ENCODE measurements at regions not wholly inside any gene's neighbourhood (a gene's known extent, or its start where the extent isn't known, plus 50 kb on each side); places are given as distances from the start of the nearest gene placed in this dataset.

- no peaks in the 10 kb centered on the region for H3K27me3 ChIP-seq
- ATAC-seq (no peak), DNase-seq (no peak)
- TF ChIP-seq POLR2A (IDR thresholded peaks at IDR 0.05) (no peak), CTCF (IDR thresholded peaks at IDR 0.05) (no peak)
- H3K27ac ChIP-seq, result no peak overlapping the region
- H3K36me3 ChIP-seq (replicated peaks in 1 of 2; ENCODE audit: insufficient read depth in 1 of 2, low read depth in 2 of 2), result no peaks in the 10 kb centered on the region
- intact Hi-C loops (cut with DNase I), result no loop called here
- no peaks in the 10 kb centered on the region for H3K9me3 ChIP-seq
- H3K4me3 ChIP-seq, result no peak overlapping the region
- H3K4me1 ChIP-seq, result no peaks in the 10 kb centered on the region
Measured at GRCh38 chr6:50102676-50103075, 52.9 kb upstream of the DEFB112 start.

GRCh38 chr6:50110587-50110986 is 60.9 kb upstream of the DEFB112 start:
- intact Hi-C loops (cut with DNase I), result no loop called here
- WGBS, 2 donors, result 80 to 81% methylated on average over 2 of the region's 2 CpGs
- TF ChIP-seq CTCF (IDR thresholded peaks at IDR 0.05), result no peak
- TF ChIP-seq POLR2A (IDR thresholded peaks at IDR 0.05), result no peak

GRCh38 chr6:50112981-50113857 is 63.5 kb upstream of the DEFB112 start:
- no peaks in the 10 kb centered on the region for H3K36me3 ChIP-seq (replicated peaks in 1 of 2; ENCODE audit: insufficient read depth in 1 of 2, low read depth in 2 of 2)
- ATAC-seq (no peak), DNase-seq (no peak)
- no peaks in the 10 kb centered on the region for H3K4me1 ChIP-seq
- H3K27ac ChIP-seq, result no peak overlapping the region
- no peaks in the 10 kb centered on the region for H3K9me3 ChIP-seq
- H3K27me3 ChIP-seq, result no peaks in the 10 kb centered on the region
- no peak overlapping the region for H3K4me3 ChIP-seq
- TF ChIP-seq CTCF (IDR thresholded peaks at IDR 0.05), result no peak
- no peak for TF ChIP-seq POLR2A (IDR thresholded peaks at IDR 0.05)
- 59 to 61% methylated on average over 8 of the region's 8 CpGs for WGBS, 2 donors
- intact Hi-C loops (cut with DNase I), result no loop called here

More at GRCh38 chr6:50110587-50110986, 60.9 kb upstream of the DEFB112 start:
- H3K4me3 ChIP-seq, result no peak overlapping the region
- no peaks in the 10 kb centered on the region for H3K36me3 ChIP-seq (replicated peaks in 1 of 2; ENCODE audit: insufficient read depth in 1 of 2, low read depth in 2 of 2)
- no peaks in the 10 kb centered on the region for H3K4me1 ChIP-seq
- H3K27me3 ChIP-seq, result no peaks in the 10 kb centered on the region
- no peak overlapping the region for H3K27ac ChIP-seq
- no peak for ATAC-seq
- no peak for DNase-seq
- no peaks in the 10 kb centered on the region for H3K9me3 ChIP-seq

GRCh38 chr6:50116390-50116789 is 66.7 kb upstream of the DEFB112 start:
- no peak for DNase-seq
- Histone ChIP-seq H3K27ac (no peak overlapping the region), H3K9me3 (no peaks in the 10 kb centered on the region), H3K27me3 (no peaks in the 10 kb centered on the region), H3K4me3 (no peak overlapping the region), H3K36me3 (replicated peaks in 1 of 2; ENCODE audit: insufficient read depth in 1 of 2, low read depth in 2 of 2) (no peaks in the 10 kb centered on the region), H3K4me1 (no peaks in the 10 kb centered on the region)
- TF ChIP-seq CTCF (IDR thresholded peaks at IDR 0.05) (no peak), POLR2A (IDR thresholded peaks at IDR 0.05) (no peak)
- no peak for ATAC-seq
- WGBS, 2 donors, result 21 to 33% methylated on average over 2 of the region's 2 CpGs
- intact Hi-C loops (cut with DNase I), result no loop called here

All from body of pancreas (tissue), 4 donors.